Natural killer cell (primary cell): ENCODE measurements at regions not wholly inside any gene's neighbourhood (a gene's known extent, or its start where the extent isn't known, plus 50 kb on each side); places are given as distances from the start of the nearest gene placed in this dataset.

Experiments used
- ATAC-seq, 3 donors: fragments of 150-1000 bp in 2 of 3; fragments of 200-7000 bp in 1 of 3; cut with Tn5 transposase; 1 replicate in 1 of 3; 2 replicates in 2 of 3; pipeline ENCODE4 v1.10.0; 2021; ENCODE audit warnings: mild to moderate bottlenecking in 2 of 3, moderate library complexity in 2 of 3
- DNase-seq, 2 donors: peaks; one replicate each; pipeline versions ENCODE4 v3.0.0 to v3.0.0-alpha.2; 2013 to 2021; ENCODE audit warnings: mixed read lengths in 1 of 2
- H3K27ac ChIP-seq: one replicate; pipeline ENCODE4 v1.5.1; 2013; ENCODE audit warnings: mild to moderate bottlenecking, low read length
- H3K27me3 ChIP-seq: one replicate; pipeline ENCODE4 v1.6.1; 2013; ENCODE audit warnings: low read length; ENCODE audit not compliant: control insufficient read depth, insufficient read depth
- H3K36me3 ChIP-seq: one replicate; pipeline ENCODE4 v1.6.1; 2013; ENCODE audit warnings: low read length; ENCODE audit not compliant: control insufficient read depth, insufficient read depth
- H3K4me1 ChIP-seq: one replicate; pipeline ENCODE4 v1.6.1; 2013; ENCODE audit warnings: low read length; ENCODE audit not compliant: control insufficient read depth, insufficient read depth
- H3K4me3 ChIP-seq: one replicate; pipeline ENCODE4 v1.5.1; 2013; ENCODE audit warnings: low read length
- H3K9me3 ChIP-seq: one replicate; pipeline ENCODE4 v1.6.1; 2013; ENCODE audit warnings: low read length; ENCODE audit not compliant: control insufficient read depth, insufficient read depth
- H3K27ac Mint-ChIP-seq, 2 donors: one replicate each; pipeline ENCODE4 v1.8.0; 2022; ENCODE audit warnings: mild to moderate bottlenecking in 2 of 2, mixed read lengths in 2 of 2, moderate library complexity in 1 of 2
- H3K27me3 Mint-ChIP-seq, 2 donors: one replicate each; pipeline ENCODE4 v1.8.0; 2022; ENCODE audit warnings: low read depth in 2 of 2, mixed read lengths in 2 of 2
- H3K36me3 Mint-ChIP-seq: one replicate; pipeline ENCODE4 v1.8.0; 2022; ENCODE audit warnings: mixed read lengths
- H3K4me1 Mint-ChIP-seq, 2 donors: one replicate each; pipeline ENCODE4 v1.8.0; 2022; ENCODE audit warnings: mixed read lengths in 2 of 2
- H3K4me3 Mint-ChIP-seq: one replicate; pipeline ENCODE4 v1.8.0; 2022; ENCODE audit warnings: mild to moderate bottlenecking, moderate library complexity, mixed read lengths
- H3K9me3 Mint-ChIP-seq, 2 donors: one replicate each; pipeline ENCODE4 v1.8.0; 2022; ENCODE audit warnings: mixed read lengths in 2 of 2
- WGBS: methylation state at CpG from one replicate; pipeline ENCODE4 v1.1.7; 2013; ENCODE audit warnings: missing lambda C conversion rate; ENCODE audit not compliant: insufficient coverage; 5-methylcytosine and 5-hydroxymethylcytosine counted together
- intact Hi-C: fragments of 100-400 bp; cut with micrococcal nuclease; formaldehyde crosslinking; loops from one replicate; pipeline ENCODE4 v1.14.2; 2022
- TF ChIP-seq, protein P1 (sequence below): fragments of 200-600 bp; IDR thresholded peaks from one replicate; pipeline ENCODE4 v1.8.0; 2022; ENCODE audit warnings: antibody characterized with exemption

DNA sequence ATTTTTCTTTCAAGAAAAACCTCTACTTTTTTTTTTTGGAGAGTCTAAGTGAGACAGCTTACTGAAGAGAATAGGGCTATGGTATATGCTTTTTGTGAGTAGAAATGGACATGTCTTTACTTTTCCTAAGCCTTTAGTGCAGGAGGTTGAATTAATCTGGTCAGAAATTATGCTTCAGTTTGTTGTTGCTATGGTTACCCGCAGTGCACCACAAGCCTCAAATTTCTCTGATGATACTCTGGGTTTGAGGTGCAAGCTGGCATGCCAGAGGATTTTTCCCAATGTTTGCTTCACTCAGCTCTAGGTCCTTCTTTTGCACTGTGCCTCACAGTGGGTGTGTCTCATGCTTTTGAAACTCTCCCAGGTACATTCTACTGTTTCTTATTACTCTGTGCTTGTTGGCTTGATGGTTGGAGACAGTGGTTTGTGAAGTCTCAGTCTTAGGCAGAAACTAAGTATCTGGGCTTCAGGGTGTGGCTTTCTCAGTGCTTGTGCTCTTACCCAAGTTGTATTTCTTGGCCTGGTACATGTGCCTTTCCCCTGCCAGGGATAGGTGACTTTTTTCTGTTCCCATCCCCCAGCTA is 278.3 kb downstream of the RBM43 start:
- TF ChIP-seq, protein P1, sequence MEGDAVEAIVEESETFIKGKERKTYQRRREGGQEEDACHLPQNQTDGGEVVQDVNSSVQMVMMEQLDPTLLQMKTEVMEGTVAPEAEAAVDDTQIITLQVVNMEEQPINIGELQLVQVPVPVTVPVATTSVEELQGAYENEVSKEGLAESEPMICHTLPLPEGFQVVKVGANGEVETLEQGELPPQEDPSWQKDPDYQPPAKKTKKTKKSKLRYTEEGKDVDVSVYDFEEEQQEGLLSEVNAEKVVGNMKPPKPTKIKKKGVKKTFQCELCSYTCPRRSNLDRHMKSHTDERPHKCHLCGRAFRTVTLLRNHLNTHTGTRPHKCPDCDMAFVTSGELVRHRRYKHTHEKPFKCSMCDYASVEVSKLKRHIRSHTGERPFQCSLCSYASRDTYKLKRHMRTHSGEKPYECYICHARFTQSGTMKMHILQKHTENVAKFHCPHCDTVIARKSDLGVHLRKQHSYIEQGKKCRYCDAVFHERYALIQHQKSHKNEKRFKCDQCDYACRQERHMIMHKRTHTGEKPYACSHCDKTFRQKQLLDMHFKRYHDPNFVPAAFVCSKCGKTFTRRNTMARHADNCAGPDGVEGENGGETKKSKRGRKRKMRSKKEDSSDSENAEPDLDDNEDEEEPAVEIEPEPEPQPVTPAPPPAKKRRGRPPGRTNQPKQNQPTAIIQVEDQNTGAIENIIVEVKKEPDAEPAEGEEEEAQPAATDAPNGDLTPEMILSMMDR = no peak
- DNase-seq (no peak), ATAC-seq (no peak)
- no peaks in the 10 kb centered on the region for H3K27me3 Mint-ChIP-seq
- Histone ChIP-seq H3K27ac (no peak overlapping the region), H3K36me3 (no peaks in the 10 kb centered on the region), H3K4me3 (no peak overlapping the region), H3K27me3 (no peaks in the 10 kb centered on the region), H3K9me3 (peaks cover 6% of the 10 kb centered on the region), H3K4me1 (no peaks in the 10 kb centered on the region)
- H3K27ac Mint-ChIP-seq = no peak overlapping the region
- intact Hi-C loops = no loop called here
- no peak overlapping the region for H3K4me3 Mint-ChIP-seq
- no peaks in the 10 kb centered on the region for H3K36me3 Mint-ChIP-seq
- peaks cover 7 to 13% of the 10 kb centered on the region in 2 donors for H3K9me3 Mint-ChIP-seq
- WGBS = 76% methylated on average over 1 of the region's 1 CpG
- no peaks in the 10 kb centered on the region for H3K4me1 Mint-ChIP-seq

DNA sequence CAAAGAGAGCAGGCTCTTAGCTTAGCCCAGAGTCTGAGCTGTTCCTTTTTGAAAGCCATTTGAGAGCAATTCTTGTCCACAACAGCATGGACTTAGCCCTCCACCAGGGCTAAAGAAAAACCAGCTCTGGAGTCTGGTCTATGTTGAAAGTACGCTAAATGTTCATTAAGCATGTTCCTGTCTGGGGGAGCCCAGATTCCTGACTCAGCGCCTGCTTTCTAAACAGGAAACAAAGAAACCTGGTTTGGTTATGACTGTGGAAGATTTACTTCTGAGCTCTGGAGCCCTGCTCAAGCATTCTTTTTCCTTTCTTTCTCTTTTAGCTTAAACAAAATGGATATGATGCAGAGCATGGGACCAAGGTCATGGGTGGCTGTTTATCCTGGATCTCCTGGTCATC is 279.8 kb downstream of the RBM43 start:
- DNase-seq = no peak
- no peaks in the 10 kb centered on the region for H3K27me3 ChIP-seq
- no peaks in the 10 kb centered on the region for H3K4me1 Mint-ChIP-seq
- no peak for ATAC-seq
- no peak overlapping the region for H3K4me3 Mint-ChIP-seq
- TF ChIP-seq, protein P1 = no peak
- no peaks in the 10 kb centered on the region for H3K27me3 Mint-ChIP-seq
- no peaks in the 10 kb centered on the region for H3K36me3 ChIP-seq
- peaks cover 7% of the 10 kb centered on the region in 2 donors for H3K9me3 Mint-ChIP-seq
- intact Hi-C loops = no loop called here
- H3K9me3 ChIP-seq = peaks cover 3% of the 10 kb centered on the region
- no peaks in the 10 kb centered on the region for H3K36me3 Mint-ChIP-seq
- no peaks in the 10 kb centered on the region for H3K4me1 ChIP-seq
- 13% methylated on average over 2 of the region's 2 CpGs for WGBS
- H3K27ac Mint-ChIP-seq = no peak overlapping the region
- H3K4me3 ChIP-seq = no peak overlapping the region
- H3K27ac ChIP-seq = no peak overlapping the region

GRCh38 chr2:150978053-150978452 is 283.6 kb downstream of the RBM43 start:
- no peaks in the 10 kb centered on the region for H3K27me3 ChIP-seq
- H3K4me1 ChIP-seq = no peaks in the 10 kb centered on the region
- DNase-seq (no peak), ATAC-seq (no peak)
- Mint-ChIP-seq H3K4me1 (no peaks in the 10 kb centered on the region), H3K9me3 (peaks cover 0 to 8% of the 10 kb centered on the region in 2 donors), H3K4me3 (no peak overlapping the region), H3K27me3 (no peaks in the 10 kb centered on the region), H3K36me3 (no peaks in the 10 kb centered on the region), H3K27ac (no peak overlapping the region)
- H3K36me3 ChIP-seq = no peaks in the 10 kb centered on the region
- no peak overlapping the region for H3K4me3 ChIP-seq
- H3K27ac ChIP-seq = no peak overlapping the region
- intact Hi-C loops = no loop called here
- TF ChIP-seq, protein P1 = no peak
- H3K9me3 ChIP-seq = no peaks in the 10 kb centered on the region
- 87% methylated on average over 3 of the region's 3 CpGs for WGBS

DNA sequence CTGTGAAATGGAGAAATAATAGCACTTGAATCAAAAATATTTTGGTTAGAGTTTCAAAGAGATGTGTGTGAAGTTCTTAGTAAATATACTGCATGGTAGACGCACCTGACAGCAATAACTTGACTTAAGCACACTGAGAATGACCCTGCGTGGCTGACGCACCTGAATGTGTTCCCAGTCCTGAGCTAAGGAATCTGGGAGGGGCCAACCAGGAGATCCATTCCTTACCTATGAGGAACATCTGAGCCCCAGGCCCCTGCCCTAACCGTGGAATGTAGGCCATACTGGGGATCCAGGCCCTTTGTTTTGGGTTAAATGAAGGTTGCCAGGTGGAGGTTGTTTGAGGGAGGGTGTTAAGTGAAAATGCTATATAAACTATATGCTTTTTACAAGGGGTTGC is 284.4 kb downstream of the RBM43 start:
- Mint-ChIP-seq H3K36me3 (no peaks in the 10 kb centered on the region), H3K27ac (no peak overlapping the region), H3K4me1 (no peaks in the 10 kb centered on the region), H3K27me3 (no peaks in the 10 kb centered on the region), H3K4me3 (no peak overlapping the region), H3K9me3 (peaks cover 0 to 3% of the 10 kb centered on the region in 2 donors)
- Histone ChIP-seq H3K27ac (no peak overlapping the region), H3K4me3 (no peak overlapping the region), H3K9me3 (no peaks in the 10 kb centered on the region), H3K4me1 (no peaks in the 10 kb centered on the region), H3K36me3 (no peaks in the 10 kb centered on the region), H3K27me3 (no peaks in the 10 kb centered on the region)
- TF ChIP-seq, protein P1 = no peak
- intact Hi-C loops = no loop called here
- ATAC-seq = no peak
- WGBS = 93% methylated on average over 4 of the region's 4 CpGs
- DNase-seq = no peak
